ENCODE measurements at regions not wholly inside any gene's neighbourhood (a gene's known extent, or its start where the extent isn't known, plus 50 kb on each side); places are given as distances from the start of the nearest gene placed in this dataset.

- H3K36me3 Mint-ChIP-seq (ENCODE audit: low read depth): no peaks in the 10 kb centered on the region
- H3K27me3 Mint-ChIP-seq: peaks cover 3% of the 10 kb centered on the region
- H3K4me3 Mint-ChIP-seq: no peak overlapping the region
- no peaks in the 10 kb centered on the region for H3K4me1 Mint-ChIP-seq
- H3K9me3 Mint-ChIP-seq: no peaks in the 10 kb centered on the region
- no peak for ATAC-seq (replicated peaks)
- no peak overlapping the region for H3K27ac Mint-ChIP-seq
These were observed 197.0 kb downstream of the SQOR start for GRCh38 chr15:45831787-45832186.

GRCh38 chr15:45834622-45835021 is 199.8 kb downstream of the SQOR start:
- Mint-ChIP-seq H3K4me1 (no peaks in the 10 kb centered on the region), H3K4me3 (no peak overlapping the region), H3K27ac (no peak overlapping the region), H3K36me3 (ENCODE audit: low read depth) (no peaks in the 10 kb centered on the region), H3K9me3 (no peaks in the 10 kb centered on the region), H3K27me3 (peaks cover 10% of the 10 kb centered on the region)
- no peak for ATAC-seq (replicated peaks)

- H3K4me1 Mint-ChIP-seq: no peaks in the 10 kb centered on the region
- no peaks in the 10 kb centered on the region for H3K36me3 Mint-ChIP-seq (ENCODE audit: low read depth)
- no peak overlapping the region for H3K4me3 Mint-ChIP-seq
- peaks cover 22% of the 10 kb centered on the region for H3K27me3 Mint-ChIP-seq
- H3K9me3 Mint-ChIP-seq: no peaks in the 10 kb centered on the region
- no peak overlapping the region for H3K27ac Mint-ChIP-seq
- no peak for ATAC-seq (replicated peaks)
These were observed 207.3 kb downstream of the SQOR start for GRCh38 chr15:45842151-45842550.

- no peaks in the 10 kb centered on the region for H3K4me1 Mint-ChIP-seq
These were observed 212.8 kb downstream of the SQOR start for GRCh38 chr15:45847645-45848044.

GRCh38 chr15:45849136-45849535 is 214.3 kb downstream of the SQOR start:
- no peak for ATAC-seq (replicated peaks)
- Mint-ChIP-seq H3K9me3 (peaks cover 8% of the 10 kb centered on the region), H3K27ac (no peak overlapping the region), H3K36me3 (ENCODE audit: low read depth) (no peaks in the 10 kb centered on the region), H3K4me3 (no peak overlapping the region), H3K27me3 (peaks cover 4% of the 10 kb centered on the region), H3K4me1 (no peaks in the 10 kb centered on the region)

More at GRCh38 chr15:45847645-45848044, 212.8 kb downstream of the SQOR start:
- H3K27ac Mint-ChIP-seq: no peak overlapping the region
- ATAC-seq (replicated peaks): no peak
- no peak overlapping the region for H3K4me3 Mint-ChIP-seq
- no peaks in the 10 kb centered on the region for H3K36me3 Mint-ChIP-seq (ENCODE audit: low read depth)
- peaks cover 7% of the 10 kb centered on the region for H3K27me3 Mint-ChIP-seq
- peaks cover 8% of the 10 kb centered on the region for H3K9me3 Mint-ChIP-seq

GRCh38 chr15:45854455-45855202 is 219.8 kb downstream of the SQOR start:
- Mint-ChIP-seq H3K4me1 (no peaks in the 10 kb centered on the region), H3K36me3 (ENCODE audit: low read depth) (no peaks in the 10 kb centered on the region), H3K4me3 (no peak overlapping the region), H3K9me3 (peaks cover 4% of the 10 kb centered on the region), H3K27ac (no peak overlapping the region), H3K27me3 (peaks cover 11% of the 10 kb centered on the region)
- no peak for ATAC-seq (replicated peaks)

- H3K4me3 Mint-ChIP-seq: no peak overlapping the region
These were observed 220.5 kb downstream of the SQOR start for GRCh38 chr15:45855210-45855906.

GRCh38 chr15:45855907-45856579 is 221.2 kb downstream of the SQOR start:
- H3K36me3 Mint-ChIP-seq (ENCODE audit: low read depth): no peaks in the 10 kb centered on the region
- peaks cover 15% of the 10 kb centered on the region for H3K27me3 Mint-ChIP-seq

More at GRCh38 chr15:45855210-45855906, 220.5 kb downstream of the SQOR start:
- Mint-ChIP-seq H3K9me3 (peaks cover 2% of the 10 kb centered on the region), H3K36me3 (ENCODE audit: low read depth) (no peaks in the 10 kb centered on the region), H3K4me1 (no peaks in the 10 kb centered on the region), H3K27ac (no peak overlapping the region), H3K27me3 (peaks cover 11% of the 10 kb centered on the region)
- no peak for ATAC-seq (replicated peaks)

GRCh38 chr15:45857291-45857690 is 222.5 kb downstream of the SQOR start:
- no peak for ATAC-seq (replicated peaks)
- Mint-ChIP-seq H3K4me1 (no peaks in the 10 kb centered on the region), H3K27me3 (peaks cover 16% of the 10 kb centered on the region), H3K27ac (no peak overlapping the region), H3K4me3 (no peak overlapping the region), H3K9me3 (no peaks in the 10 kb centered on the region), H3K36me3 (ENCODE audit: low read depth) (no peaks in the 10 kb centered on the region)

More at GRCh38 chr15:45855907-45856579, 221.2 kb downstream of the SQOR start:
- no peaks in the 10 kb centered on the region for H3K9me3 Mint-ChIP-seq
- no peak overlapping the region for H3K27ac Mint-ChIP-seq
- H3K4me1 Mint-ChIP-seq: no peaks in the 10 kb centered on the region
- H3K4me3 Mint-ChIP-seq: no peak overlapping the region
- no peak for ATAC-seq (replicated peaks)

- Mint-ChIP-seq H3K9me3 (no peaks in the 10 kb centered on the region), H3K4me1 (no peaks in the 10 kb centered on the region), H3K27me3 (peaks cover 16% of the 10 kb centered on the region), H3K36me3 (ENCODE audit: low read depth) (no peaks in the 10 kb centered on the region), H3K4me3 (no peak overlapping the region), H3K27ac (no peak overlapping the region)
- no peak for ATAC-seq (replicated peaks)
These were observed 223.7 kb downstream of the SQOR start for GRCh38 chr15:45858491-45858890.

- no peak for ATAC-seq (replicated peaks)
- H3K9me3 Mint-ChIP-seq: no peaks in the 10 kb centered on the region
- H3K4me3 Mint-ChIP-seq: no peak overlapping the region
- no peaks in the 10 kb centered on the region for H3K4me1 Mint-ChIP-seq
- H3K27me3 Mint-ChIP-seq: peaks cover 8% of the 10 kb centered on the region
- H3K27ac Mint-ChIP-seq: no peak overlapping the region
- H3K36me3 Mint-ChIP-seq (ENCODE audit: low read depth): no peaks in the 10 kb centered on the region
These were observed 227.2 kb downstream of the SQOR start for GRCh38 chr15:45862034-45862433.

- ATAC-seq (replicated peaks): no peak
- H3K4me1 Mint-ChIP-seq: no peaks in the 10 kb centered on the region
- H3K4me3 Mint-ChIP-seq: no peak overlapping the region
- no peaks in the 10 kb centered on the region for H3K36me3 Mint-ChIP-seq (ENCODE audit: low read depth)
- H3K27me3 Mint-ChIP-seq: peaks cover 8% of the 10 kb centered on the region
- no peak overlapping the region for H3K27ac Mint-ChIP-seq
- H3K9me3 Mint-ChIP-seq: no peaks in the 10 kb centered on the region
These were observed 229.2 kb downstream of the SQOR start for GRCh38 chr15:45863881-45864580.

- no peak overlapping the region for H3K4me3 Mint-ChIP-seq
- no peak overlapping the region for H3K27ac Mint-ChIP-seq
- peaks cover 3% of the 10 kb centered on the region for H3K27me3 Mint-ChIP-seq
- no peak for ATAC-seq (replicated peaks)
- no peaks in the 10 kb centered on the region for H3K36me3 Mint-ChIP-seq (ENCODE audit: low read depth)
- H3K4me1 Mint-ChIP-seq: no peaks in the 10 kb centered on the region
- H3K9me3 Mint-ChIP-seq: no peaks in the 10 kb centered on the region
These were observed 231.8 kb downstream of the SQOR start for GRCh38 chr15:45866616-45867015.

- Mint-ChIP-seq H3K4me3 (no peak overlapping the region), H3K9me3 (no peaks in the 10 kb centered on the region), H3K27me3 (peaks cover 3% of the 10 kb centered on the region), H3K4me1 (no peaks in the 10 kb centered on the region), H3K27ac (no peak overlapping the region), H3K36me3 (ENCODE audit: low read depth) (no peaks in the 10 kb centered on the region)
- ATAC-seq (replicated peaks): no peak
These were observed 232.5 kb downstream of the SQOR start for GRCh38 chr15:45867281-45867680.
